ENCODE measurements at regions not wholly inside any gene's neighbourhood (a gene's known extent, or its start where the extent isn't known, plus 50 kb on each side); places are given as distances from the start of the nearest gene placed in this dataset.
"Not testable (repeated sequence)": the region's sequence is repeated elsewhere in the genome, so short reads cannot be mapped to it uniquely, and the experiment has no call there.

DNA sequence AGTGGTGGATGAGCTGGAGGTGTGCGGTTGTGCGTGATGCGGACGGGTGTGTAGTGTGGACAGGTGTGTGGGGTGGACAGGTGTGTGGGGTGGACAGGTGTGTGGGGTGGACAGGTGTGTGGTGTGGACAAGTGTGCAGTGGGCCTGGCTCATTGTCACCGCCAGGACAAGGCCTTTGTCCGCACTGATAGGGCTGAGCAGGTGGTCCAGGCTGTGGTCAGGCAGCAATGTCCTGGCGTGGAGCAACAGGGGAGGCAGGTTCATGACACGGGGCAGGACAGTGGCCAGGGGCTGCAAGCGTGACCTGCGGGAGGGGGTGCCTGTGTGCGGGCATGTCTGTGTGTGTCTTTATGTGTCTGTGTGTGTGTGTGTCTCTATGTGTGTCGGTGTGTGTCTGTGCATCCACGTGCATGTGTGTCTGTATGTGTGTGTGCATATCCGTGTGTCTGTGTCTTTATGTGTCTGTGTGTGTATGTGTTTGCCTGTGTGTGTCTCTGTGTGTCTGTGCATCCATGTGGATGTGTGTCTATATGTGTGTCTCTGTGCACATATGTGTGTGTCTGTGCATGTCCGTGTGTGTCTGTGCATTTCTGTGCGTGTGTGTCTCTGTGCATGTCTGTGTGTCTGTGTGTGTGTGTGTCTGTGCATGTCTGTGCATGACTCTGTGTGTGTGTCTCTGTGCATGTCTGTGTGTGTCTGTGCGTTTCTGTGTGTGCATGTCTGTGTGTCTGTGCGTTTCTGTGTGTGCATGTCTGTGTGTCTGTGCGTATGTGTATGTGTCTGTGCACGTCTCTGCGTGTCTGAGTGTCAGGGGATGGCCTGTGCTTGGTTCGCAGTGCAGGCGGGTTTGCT is 161.0 kb downstream of the TMEM121 start:
- ATAC-seq, result not testable (repeated sequence)
- peak; percentile 22 for DNase-seq (ENCODE audit: low spot score)

DNA sequence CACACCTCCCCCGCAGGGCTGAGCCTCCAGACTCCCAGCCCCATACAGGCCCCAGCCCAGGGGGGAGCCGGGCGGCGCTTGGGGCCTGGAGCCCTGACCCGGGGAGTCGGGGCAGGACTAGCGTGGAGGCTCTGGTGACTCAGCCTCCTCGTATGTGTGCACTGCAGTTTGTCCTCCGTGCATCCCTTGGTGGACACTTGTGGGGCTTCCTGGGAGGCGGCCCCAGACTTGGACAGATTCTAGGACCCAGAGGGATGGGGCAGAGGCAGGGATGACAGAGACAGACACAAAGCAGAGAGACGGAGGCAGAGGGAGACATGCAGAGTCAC is 161.6 kb downstream of the TMEM121 start:
- DNase-seq (ENCODE audit: low spot score), result peak; percentile 38
- ATAC-seq, result not testable (repeated sequence)

DNA sequence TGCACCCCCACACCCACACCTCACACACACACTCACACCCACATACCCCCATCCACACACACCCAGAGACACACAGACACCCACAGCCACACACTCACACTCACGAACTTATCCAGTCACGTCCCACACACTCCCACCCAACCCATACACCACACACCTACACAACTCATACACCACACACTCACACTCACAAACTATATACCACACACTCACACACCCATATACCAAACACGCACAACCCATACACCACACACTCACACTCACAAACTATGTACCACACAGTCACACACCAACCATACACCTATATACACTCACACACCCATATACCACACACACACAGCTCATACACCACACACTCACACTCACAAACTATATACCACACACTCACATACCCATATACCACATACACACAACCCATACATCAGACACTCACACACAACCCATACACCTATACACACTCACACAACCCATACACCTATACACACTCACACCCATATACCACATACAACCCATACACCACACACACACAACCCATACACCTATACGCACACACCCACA is 162.4 kb downstream of the TMEM121 start:
- DNase-seq (ENCODE audit: low spot score); ATAC-seq: not testable (repeated sequence)

DNA sequence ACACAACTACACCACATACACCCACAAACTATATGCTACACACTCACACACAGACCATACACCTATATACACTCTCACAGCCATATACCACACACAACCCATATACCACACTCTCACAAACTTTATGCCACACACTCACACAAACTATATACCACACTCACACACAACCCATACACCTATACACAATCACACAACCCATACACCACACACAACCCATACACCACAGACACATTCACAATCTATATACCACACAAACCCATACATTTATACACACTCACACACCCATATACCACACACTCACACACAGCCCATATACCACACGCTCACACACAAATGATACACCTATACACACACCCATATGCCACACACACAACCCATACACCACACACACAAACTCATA is 163.3 kb downstream of the TMEM121 start:
- no peak for ATAC-seq
- DNase-seq (ENCODE audit: low spot score), result no peak

DNA sequence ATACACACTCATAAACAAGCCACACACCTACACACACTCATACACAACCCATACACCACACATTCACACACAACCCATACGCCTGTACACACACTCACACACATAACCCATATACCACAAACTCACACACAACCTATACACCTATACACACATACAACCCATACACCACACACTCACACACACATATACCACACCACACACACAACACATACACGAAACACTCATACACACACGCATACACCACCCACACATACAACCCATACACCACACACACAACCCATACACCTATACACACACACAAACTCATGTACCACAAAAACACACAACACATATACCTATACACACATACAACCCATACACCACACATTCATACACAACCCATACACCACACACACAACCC is 164.3 kb downstream of the TMEM121 start:
- ATAC-seq (no peak), DNase-seq (ENCODE audit: low spot score) (no peak)

DNA sequence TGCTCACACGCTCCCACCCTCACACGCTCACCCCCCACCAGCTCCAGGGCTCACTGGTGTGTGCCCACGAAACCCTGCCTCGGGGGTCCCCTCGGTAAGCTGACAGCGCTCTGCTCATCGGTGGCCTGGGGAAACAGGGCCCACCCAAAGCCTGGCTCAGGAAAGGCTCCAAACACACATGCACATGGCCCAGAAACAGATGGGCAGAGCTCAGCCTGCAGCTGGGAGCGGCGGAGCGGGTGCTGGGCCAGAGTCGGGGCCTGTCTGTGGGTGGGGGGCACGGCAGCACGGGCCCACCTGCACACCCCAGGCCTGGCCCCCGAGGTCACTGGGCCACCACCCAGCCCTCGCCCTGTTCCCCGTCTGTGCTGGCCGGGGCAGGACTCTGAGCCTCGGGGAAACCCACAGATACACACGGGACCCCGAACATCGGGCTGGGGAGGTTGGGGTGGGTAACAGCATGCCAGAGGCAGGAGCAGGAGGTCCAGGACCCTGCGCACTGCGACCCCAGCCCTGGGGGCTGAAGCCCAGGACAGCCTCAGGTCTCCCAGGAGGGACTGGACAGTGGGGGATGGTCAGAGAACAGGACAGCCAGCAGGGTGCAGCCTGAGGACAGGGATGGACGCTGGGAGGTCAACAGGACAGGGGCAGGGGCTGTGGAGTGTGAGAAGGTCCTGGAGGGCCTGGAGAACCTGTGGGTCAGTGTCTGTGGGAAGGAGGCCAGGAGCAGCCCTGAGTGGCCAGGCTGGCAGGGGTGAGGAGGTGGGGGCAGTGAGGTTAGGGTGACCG is 165.1 kb downstream of the TMEM121 start:
- DNase-seq (ENCODE audit: low spot score), result not testable (repeated sequence)
- ATAC-seq, result peak; percentile 45

DNA sequence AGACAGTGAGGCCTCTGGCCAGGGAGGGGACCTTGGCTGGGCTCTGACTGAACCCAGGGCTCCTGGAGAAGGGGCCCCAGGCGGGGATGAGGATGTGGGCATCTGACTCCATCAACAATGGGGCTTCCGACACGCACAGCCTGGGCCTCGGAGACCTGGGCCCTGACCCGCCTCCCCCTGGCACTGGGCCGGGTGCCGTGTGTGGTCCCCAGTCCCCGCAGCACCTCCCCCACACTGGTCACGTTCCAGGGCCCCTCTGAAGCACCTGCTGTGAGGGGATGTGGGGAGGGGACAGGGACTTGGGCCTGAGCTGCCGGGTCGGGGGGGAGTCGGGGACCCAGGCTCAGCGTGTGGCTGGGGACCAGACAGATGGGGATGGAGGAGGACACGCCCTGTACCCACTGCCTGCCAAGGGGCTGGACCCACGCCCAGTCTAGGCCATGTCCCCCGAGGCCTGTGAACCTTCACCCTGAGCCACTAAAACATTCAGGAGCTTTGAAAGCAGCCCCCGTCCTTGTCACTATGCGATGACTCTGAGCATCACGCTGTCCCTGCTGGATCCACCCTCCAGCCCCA is 165.8 kb downstream of the TMEM121 start:
- ATAC-seq, result peak; percentile 11
- not testable (repeated sequence) for DNase-seq (ENCODE audit: low spot score)

DNA sequence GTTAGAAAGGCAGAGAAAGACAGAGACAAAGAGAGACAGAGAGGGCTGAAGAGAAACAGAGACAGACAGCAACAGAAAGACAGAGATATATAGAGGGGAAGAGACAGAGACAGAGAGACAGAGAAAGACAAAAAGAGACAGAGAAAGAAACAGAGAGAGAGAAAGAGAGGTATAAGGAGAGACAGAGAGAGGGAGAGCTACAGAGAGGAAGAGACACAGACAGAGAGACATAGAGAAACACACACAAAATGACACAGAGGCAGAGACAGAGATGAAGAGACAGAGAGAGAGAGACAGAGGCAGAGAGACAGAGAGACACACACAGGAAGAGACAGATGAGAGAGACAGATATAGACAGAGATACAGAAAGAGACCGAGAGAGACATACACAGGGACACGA is 168.6 kb downstream of the TMEM121 start:
- no peak for DNase-seq (ENCODE audit: low spot score)
- no peak for ATAC-seq

DNA sequence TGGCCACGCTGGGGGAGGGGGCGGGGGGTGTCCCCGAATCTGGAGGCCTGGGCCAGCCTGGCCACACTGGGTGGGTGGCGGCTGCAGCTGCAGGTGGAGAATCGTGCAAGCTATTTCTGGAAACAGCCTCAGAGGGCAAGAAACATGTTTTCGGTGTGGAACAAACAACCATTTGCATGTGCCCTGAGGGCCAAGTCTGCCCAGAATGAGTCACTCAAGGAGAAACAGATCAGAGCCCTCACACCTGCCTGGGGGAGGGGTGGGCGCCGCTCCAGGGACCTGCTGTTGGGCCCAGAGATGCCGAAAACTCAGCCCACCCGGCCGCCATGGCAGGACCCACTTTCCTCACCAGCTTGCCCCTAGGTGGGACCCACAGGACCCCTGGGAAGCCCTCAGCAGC is 170.0 kb downstream of the TMEM121 start:
- not testable (repeated sequence) for DNase-seq (ENCODE audit: low spot score); ATAC-seq

DNA sequence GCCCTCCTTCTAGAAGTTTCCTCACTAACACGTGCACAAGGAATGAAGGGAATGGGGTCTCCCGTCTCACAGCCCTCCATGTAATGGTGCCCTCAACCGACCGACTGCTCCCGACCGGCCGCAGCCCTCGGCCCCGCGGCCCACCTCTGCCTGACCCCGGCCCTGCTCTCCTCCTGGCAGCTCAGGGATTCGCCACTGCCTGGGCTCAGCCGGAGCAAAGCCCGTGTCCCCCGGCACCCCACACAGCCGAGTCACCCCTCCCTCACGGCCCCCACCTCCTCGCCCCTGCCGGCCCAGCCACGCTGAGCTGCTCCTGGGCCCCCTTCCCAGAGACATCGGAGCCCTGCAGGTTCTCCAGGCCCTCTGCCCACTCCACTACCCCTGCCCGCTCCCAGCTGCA is 171.0 kb downstream of the TMEM121 start:
- ATAC-seq, result not testable (repeated sequence)

DNA sequence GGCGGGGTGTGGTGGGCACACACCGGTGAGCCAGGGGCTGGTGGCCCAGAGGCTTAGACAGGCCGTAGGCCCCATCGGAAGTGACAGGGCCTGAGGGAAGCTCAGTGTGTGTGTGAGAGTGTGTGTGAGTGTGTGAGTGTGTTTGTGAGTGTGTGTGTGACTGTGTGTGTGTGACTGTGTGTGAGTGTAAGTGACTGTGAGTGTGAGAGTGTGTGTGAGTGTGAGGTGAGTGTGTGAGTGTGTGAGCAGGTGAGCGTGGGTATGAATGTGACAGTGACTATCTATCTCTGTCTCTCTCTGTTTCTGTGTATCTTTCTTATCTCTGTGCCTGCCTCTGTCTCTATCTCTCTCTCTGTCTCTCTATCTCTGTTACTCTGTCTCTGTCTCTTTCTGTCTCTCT is 171.6 kb downstream of the TMEM121 start:
- not testable (repeated sequence) for ATAC-seq
- peak; percentile 22 for DNase-seq (ENCODE audit: low spot score)

More for the DNA sequence above, 171.0 kb downstream of the TMEM121 start:
- peak; percentile 27 for DNase-seq (ENCODE audit: low spot score)

DNA sequence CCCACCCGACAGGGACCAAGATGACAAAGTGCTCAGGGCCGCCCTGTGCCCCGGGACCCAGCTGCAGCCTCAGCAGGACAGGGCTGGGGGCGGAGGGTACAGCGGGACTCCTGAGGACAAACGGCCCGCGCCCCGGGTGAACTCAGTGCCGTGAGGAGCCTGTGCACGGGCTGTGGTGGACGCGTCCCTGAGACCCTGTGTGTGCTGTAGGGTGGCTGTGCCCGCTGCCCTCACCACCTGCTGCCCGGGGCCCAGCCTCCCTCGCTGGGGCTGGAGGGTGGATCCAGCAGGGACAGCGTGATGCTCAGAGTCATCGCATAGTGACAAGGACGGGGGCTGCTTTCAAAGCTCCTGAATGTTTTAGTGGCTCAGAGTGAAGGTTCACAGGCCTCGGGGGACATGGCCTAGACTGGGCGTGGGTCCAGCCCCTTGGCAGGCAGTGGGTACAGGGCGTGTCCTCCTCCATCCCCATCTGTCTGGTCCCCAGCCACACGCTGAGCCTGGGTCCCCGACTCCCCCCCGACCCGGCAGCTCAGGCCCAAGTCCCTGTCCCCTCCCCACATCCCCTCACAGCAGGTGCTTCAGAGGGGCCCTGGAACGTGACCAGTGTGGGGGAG is 172.7 kb downstream of the TMEM121 start:
- ATAC-seq (peak; percentile 37), DNase-seq (ENCODE audit: low spot score) (peak; percentile 37)

DNA sequence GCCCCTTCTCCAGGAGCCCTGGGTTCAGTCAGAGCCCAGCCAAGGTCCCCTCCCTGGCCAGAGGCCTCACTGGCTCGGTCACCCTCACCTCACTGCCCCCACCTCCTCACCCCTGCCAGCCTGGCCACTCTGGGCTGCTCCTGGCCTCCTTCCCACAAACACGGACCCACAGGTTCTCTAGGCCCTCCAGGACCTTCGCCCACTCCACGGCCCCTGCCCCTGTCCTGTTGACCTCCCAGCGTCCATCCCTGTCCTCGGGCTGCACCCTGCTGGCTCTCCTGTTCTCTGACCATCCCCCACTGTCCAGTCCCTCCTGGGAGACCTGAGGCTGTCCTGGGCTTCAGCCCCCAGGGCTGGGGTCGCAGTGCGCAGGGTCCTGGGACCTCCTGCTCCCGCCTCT is 173.3 kb downstream of the TMEM121 start:
- peak; percentile 44 for DNase-seq (ENCODE audit: low spot score)
- ATAC-seq, result peak; percentile 35

DNA sequence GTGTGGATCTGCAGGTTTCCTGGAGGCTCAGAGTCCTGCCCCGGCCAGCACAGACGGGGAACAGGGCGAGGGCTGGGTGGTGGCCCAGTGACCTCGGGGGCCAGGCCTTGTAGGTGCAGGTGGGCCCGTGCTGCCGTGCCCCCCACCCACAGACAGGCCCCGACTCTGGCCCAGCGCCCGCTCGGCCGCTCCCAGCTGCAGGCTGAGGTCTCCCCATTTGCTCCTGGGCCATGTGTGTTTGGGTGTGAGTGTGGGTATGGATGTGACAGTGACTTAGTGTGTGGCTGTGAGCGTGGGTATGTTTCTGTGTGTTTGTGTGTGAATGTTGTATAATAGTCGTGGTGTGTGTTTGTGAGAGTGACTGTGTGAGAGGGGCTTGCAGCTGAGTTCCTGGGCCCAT is 173.8 kb downstream of the TMEM121 start:
- ATAC-seq, result not testable (repeated sequence)
- peak; percentile 40 for DNase-seq (ENCODE audit: low spot score)

DNA sequence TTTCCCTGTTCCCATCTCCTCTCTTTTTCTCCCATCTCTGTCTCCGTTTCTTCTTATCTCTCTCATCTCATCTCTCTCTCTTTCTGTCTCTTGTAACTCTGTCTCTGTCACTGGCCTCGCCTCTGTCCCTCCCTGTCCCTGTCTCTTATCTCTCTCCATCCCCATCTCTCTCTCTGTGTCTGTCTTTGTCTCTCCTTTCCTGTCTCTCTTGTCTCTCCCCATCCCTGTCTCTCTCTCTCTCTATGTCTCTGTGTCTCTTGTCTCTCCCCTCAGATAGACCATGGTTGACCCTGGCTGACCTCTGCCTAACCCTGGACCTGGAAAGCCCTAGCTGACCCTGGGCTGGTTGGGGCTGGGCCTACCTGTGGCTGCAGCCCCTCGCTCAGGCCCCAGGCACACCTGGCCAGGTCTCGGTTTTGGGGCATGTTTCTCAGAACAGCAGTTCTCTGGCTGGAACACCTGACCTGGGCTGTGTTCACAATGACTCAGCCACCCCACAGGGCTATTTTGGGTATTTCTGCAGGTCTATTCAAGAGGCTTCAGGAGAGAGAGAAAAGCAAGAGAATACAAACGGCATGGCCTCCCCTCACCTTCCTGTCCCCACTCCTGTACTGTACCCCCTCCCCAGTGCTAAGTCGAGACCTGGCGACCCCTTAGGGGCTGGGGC is 174.4 kb downstream of the TMEM121 start:
- peak; percentile 14 for DNase-seq (ENCODE audit: low spot score)
- ATAC-seq, result no peak

DNA sequence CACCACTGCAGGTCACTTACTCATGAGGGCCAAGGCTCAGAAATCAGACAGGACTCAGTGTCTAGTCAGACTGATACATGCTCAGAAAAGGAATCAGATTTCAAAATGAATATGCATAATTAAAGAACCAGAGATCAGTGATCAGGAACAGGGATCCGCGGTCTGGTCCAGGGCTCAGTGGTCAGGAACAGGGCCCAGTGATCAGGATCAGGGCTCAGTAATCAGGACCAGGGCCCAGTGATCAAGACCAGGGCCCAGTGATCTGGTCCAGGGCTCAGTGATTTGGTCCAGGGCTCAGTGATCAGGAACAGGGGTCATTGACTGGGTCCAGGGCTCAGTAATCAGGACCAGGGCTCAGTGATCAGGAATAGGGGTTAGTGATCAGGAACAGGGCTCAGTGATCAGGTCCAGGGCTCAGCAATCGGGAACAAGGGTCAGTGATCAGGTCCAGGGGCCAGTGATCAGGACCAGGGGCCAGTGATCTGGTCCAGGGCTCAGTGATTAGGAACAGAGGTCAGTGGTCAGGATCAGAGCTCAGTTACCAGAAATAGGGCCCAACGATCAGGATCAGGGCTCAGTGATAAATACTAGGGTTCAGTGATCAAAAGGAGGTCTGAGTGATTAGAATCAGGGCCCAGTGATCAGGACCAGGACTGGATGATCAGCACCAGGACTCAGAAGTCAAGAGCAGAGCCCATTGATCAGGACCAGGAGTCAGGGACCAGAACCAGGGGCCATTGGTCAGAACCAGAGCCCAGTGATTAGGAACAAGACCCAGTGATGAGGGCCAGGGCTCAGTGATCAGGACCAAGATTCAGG is 175.3 kb downstream of the TMEM121 start:
- DNase-seq (ENCODE audit: low spot score) (no peak), ATAC-seq (no peak)

DNA sequence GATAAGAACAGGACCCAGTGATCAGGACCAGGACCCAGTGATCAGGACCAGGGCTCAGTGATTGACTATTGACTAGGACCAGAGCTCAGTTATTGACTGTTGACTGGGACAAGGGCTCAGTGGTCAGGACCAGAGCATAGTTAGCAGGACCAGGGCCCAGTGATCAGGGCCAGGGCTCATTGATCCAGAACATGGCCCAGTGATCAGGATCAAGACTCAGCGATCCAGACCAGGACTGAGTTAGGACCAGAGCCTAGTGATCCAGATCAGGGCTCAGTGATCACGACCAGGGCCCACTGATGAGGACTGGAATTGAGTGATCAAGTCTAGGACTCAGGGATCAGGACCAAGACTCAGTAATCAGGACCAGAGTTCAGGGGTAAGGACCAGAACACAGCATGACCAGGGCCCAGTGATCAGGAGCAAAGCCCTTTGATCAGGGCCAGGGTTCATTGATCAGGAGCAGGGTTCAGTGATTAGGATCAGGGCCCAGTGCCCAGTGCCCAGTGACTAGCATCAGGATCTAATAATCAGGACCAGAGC is 176.0 kb downstream of the TMEM121 start:
- DNase-seq (ENCODE audit: low spot score) (peak; percentile 58), ATAC-seq (peak; percentile 49)

DNA sequence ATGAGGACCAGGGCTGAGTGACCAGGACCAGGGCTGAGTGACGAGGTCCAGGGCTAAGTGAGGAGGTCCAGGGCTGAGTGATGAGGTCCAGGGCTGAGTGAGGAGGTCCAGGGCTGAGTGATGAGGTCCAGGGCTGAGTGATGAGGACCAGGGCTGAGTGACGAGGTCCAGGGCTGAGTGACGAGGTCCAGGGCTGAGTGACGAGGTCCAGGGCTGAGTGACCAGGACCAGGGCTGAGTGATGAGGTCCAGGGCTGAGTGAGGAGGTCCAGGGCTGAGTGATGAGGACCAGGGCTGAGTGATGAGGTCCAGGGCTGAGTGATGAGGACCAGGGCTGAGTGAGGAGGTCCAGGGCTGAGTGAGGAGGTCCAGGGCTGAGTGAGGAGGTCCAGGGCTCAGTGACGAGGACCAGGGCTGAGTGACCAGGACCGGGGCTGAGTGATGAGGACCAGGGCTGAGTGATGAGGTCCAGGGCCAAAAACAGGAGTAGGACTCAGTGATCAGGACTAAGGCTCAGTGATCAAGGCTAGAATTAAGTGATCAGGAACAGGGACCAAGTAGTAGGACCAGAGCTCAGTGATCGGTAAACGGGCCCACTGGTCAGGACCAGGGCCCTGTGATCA is 176.8 kb downstream of the TMEM121 start:
- not testable (repeated sequence) for DNase-seq (ENCODE audit: low spot score); ATAC-seq

DNA sequence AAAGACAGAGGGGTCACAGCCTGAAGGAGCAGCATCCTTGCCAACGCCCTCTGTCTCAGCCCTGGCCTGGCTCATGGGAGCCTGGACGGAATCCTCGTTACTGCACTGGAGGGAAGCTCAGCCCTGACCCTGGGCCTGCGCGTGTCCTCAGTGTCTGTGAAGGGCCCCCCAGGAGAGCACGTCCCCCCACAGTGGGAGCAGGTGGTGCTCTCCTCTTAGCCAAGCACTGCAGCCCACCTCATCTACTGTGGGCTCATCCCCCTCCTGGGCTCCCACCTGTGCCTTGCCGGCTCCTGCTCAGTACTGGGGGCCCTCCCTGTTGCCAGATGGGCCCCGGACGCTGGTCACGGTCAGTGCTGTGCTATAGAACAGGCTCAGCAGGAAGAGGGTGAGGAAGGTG is 177.7 kb downstream of the TMEM121 start:
- DNase-seq (ENCODE audit: low spot score); ATAC-seq: not testable (repeated sequence)

Data from left lobe of liver (tissue), 2 donors.